ENCODE measurements at regions not wholly inside any gene's neighbourhood (a gene's known extent, or its start where the extent isn't known, plus 50 kb on each side); places are given as distances from the start of the nearest gene placed in this dataset.

GRCh38 chr4:11525085-11525484 lies 96.4 kb upstream of the HS3ST1 start:
- Histone ChIP-seq H3K36me3 (replicated peaks in 1 of 2; ENCODE audit: control extremely low read depth in 1 of 2, control insufficient read depth in 1 of 2, extremely low read depth in 1 of 2, insufficient read depth in 2 of 2, low read length in 1 of 2) (no peaks in the 10 kb centered on the region), H3K27me3 (replicated peaks in 1 of 4; ENCODE audit: control extremely low read depth in 1 of 4, control insufficient read depth in 3 of 4, insufficient read depth in 4 of 4, low read length in 3 of 4) (no peaks in the 10 kb centered on the region), H3K79me2 (ENCODE audit: control insufficient read depth, insufficient read depth, low read length) (no peaks in the 10 kb centered on the region), H3K4me3 (ENCODE audit: control extremely low read depth in 1 of 5, extremely low read depth in 1 of 5, insufficient read depth in 1 of 5, low read depth in 2 of 5, low read length in 4 of 5) (no peak overlapping the region), H3K4me2 (replicated peaks; ENCODE audit: low read depth, low read length, poor library complexity, severe bottlenecking) (no peak overlapping the region), H3K9me3 (ENCODE audit: control extremely low read depth in 1 of 3, control insufficient read depth in 2 of 3, insufficient read depth in 1 of 3, low read length in 2 of 3) (peaks cover 0 to 2% (median 0%) of the 10 kb centered on the region in 3 donors), H2AFZ (ENCODE audit: insufficient read depth, low read depth, low read length, poor library complexity, severe bottlenecking) (no peak overlapping the region), H3K27ac (ENCODE audit: low read length in 2 of 2) (no peak overlapping the region), H3K9ac (ENCODE audit: low read length) (no peak overlapping the region), H4K20me1 (ENCODE audit: control insufficient read depth, insufficient read depth, low read length, poor library complexity, severe bottlenecking) (no peaks in the 10 kb centered on the region), H3K4me1 (ENCODE audit: control insufficient read depth in 2 of 2, insufficient read depth in 2 of 2, low read length in 2 of 2) (no peaks in the 10 kb centered on the region)
- DNase-seq (no peak), ATAC-seq (ENCODE audit: low read depth) (no peak)
- ChIA-PET CTCF (no interaction called here), POLR2A (no interaction called here)
- H3K9me3 Mint-ChIP-seq (ENCODE audit: insufficient read depth): no peaks in the 10 kb centered on the region
- no CpG with 5 or more reads among the region's 1 CpG for WGBS (ENCODE audit: insufficient coverage)
- no peak overlapping the region for H3K4me3 Mint-ChIP-seq
- intact Hi-C loops (cut with micrococcal nuclease): no loop called here
- TF ChIP-seq EZH2 (IDR thresholded peaks at IDR 0.05; ENCODE audit: borderline replicate concordance, insufficient read depth, low read depth, low read length, poor library complexity, severe bottlenecking) (no peak), CTCF (IDR thresholded peaks at IDR 0.05) (no peak)
- H3K27ac Mint-ChIP-seq: no peak overlapping the region
- no peaks in the 10 kb centered on the region for H3K4me1 Mint-ChIP-seq
- H3K27me3 Mint-ChIP-seq: no peaks in the 10 kb centered on the region

GRCh38 chr4:11518754-11519153 lies 90.1 kb upstream of the HS3ST1 start:
- DNase-seq (no peak), ATAC-seq (ENCODE audit: low read depth) (no peak)
- Mint-ChIP-seq H3K4me3 (no peak overlapping the region), H3K4me1 (no peaks in the 10 kb centered on the region), H3K27ac (no peak overlapping the region), H3K9me3 (ENCODE audit: insufficient read depth) (no peaks in the 10 kb centered on the region), H3K27me3 (peaks cover 4% of the 10 kb centered on the region)
- intact Hi-C loops (cut with micrococcal nuclease): no loop called here
- POLR2A ChIA-PET: no interaction called here
- Histone ChIP-seq H2AFZ (ENCODE audit: insufficient read depth, low read depth, low read length, poor library complexity, severe bottlenecking) (no peak overlapping the region), H3K9ac (ENCODE audit: low read length) (no peak overlapping the region), H3K9me3 (ENCODE audit: control extremely low read depth in 1 of 3, control insufficient read depth in 2 of 3, insufficient read depth in 1 of 3, low read length in 2 of 3) (no peaks in the 10 kb centered on the region), H4K20me1 (ENCODE audit: control insufficient read depth, insufficient read depth, low read length, poor library complexity, severe bottlenecking) (no peaks in the 10 kb centered on the region), H3K4me1 (ENCODE audit: control insufficient read depth in 2 of 2, insufficient read depth in 2 of 2, low read length in 2 of 2) (no peaks in the 10 kb centered on the region), H3K4me3 (ENCODE audit: control extremely low read depth in 1 of 5, extremely low read depth in 1 of 5, insufficient read depth in 1 of 5, low read depth in 2 of 5, low read length in 4 of 5) (no peak overlapping the region), H3K79me2 (ENCODE audit: control insufficient read depth, insufficient read depth, low read length) (no peaks in the 10 kb centered on the region), H3K4me2 (replicated peaks; ENCODE audit: low read depth, low read length, poor library complexity, severe bottlenecking) (no peak overlapping the region), H3K36me3 (replicated peaks in 1 of 2; ENCODE audit: control extremely low read depth in 1 of 2, control insufficient read depth in 1 of 2, extremely low read depth in 1 of 2, insufficient read depth in 2 of 2, low read length in 1 of 2) (no peaks in the 10 kb centered on the region), H3K27ac (ENCODE audit: low read length in 2 of 2) (no peak overlapping the region), H3K27me3 (replicated peaks in 1 of 4; ENCODE audit: control extremely low read depth in 1 of 4, control insufficient read depth in 3 of 4, insufficient read depth in 4 of 4, low read length in 3 of 4) (no peaks in the 10 kb centered on the region)
- CTCF ChIA-PET: no interaction called here
- WGBS (ENCODE audit: insufficient coverage): no CpG with 5 or more reads among the region's 1 CpG
- TF ChIP-seq CTCF (IDR thresholded peaks at IDR 0.05): no peak
- no peak for TF ChIP-seq EZH2 (IDR thresholded peaks at IDR 0.05; ENCODE audit: borderline replicate concordance, insufficient read depth, low read depth, low read length, poor library complexity, severe bottlenecking)

All from B cell (primary cell).